ENCODE measurements at regions not wholly inside any gene's neighbourhood (a gene's known extent, or its start where the extent isn't known, plus 50 kb on each side); places are given as distances from the start of the nearest gene placed in this dataset.

DNA sequence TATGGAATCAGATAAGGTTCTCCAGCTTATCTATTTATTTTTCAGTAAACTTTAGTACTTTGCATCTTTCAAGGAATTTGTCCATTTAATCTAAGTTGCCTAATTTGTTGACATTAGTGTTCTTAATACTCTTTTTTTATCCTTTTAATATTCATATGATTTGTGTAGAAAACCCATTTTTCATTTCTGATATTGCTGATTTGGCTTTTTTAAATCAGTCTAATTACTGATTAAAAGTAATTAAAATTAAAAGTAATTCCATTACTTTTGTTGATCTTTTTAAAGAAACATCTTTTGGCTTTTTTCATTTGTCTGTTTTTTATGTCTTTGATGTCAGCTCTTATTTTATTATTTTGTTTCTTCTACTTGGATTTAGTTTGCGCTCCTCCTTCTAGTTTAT lies 101.2 kb downstream of the CGGBP1 start:
- TF ChIP-seq EZH2 (IDR thresholded peaks at IDR 0.05; ENCODE audit: borderline replicate concordance, low read depth, low read length, severe bottlenecking), result no peak
- TF ChIP-seq, protein P1, sequence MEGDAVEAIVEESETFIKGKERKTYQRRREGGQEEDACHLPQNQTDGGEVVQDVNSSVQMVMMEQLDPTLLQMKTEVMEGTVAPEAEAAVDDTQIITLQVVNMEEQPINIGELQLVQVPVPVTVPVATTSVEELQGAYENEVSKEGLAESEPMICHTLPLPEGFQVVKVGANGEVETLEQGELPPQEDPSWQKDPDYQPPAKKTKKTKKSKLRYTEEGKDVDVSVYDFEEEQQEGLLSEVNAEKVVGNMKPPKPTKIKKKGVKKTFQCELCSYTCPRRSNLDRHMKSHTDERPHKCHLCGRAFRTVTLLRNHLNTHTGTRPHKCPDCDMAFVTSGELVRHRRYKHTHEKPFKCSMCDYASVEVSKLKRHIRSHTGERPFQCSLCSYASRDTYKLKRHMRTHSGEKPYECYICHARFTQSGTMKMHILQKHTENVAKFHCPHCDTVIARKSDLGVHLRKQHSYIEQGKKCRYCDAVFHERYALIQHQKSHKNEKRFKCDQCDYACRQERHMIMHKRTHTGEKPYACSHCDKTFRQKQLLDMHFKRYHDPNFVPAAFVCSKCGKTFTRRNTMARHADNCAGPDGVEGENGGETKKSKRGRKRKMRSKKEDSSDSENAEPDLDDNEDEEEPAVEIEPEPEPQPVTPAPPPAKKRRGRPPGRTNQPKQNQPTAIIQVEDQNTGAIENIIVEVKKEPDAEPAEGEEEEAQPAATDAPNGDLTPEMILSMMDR (IDR thresholded peaks at IDR 0.05; ENCODE audit: borderline replicate concordance, extremely low read depth, low read length, poor library complexity, severe bottlenecking), result no peak

Data from DND-41 (cell line).